GM06990 (cell line): ENCODE measurements at regions not wholly inside any gene's neighbourhood (a gene's known extent, or its start where the extent isn't known, plus 50 kb on each side); places are given as distances from the start of the nearest gene placed in this dataset.

Source experiments
- DNase-seq: peaks from one replicate; pipeline ENCODE4 v3.0.0-alpha.2; 2011; ENCODE audit not compliant: insufficient read length; ENCODE audit errors: extremely low read depth
- H3K27me3 ChIP-seq: replicated peaks from 2 replicates; pipeline ENCODE4 v1.6.0; 2011; ENCODE audit warnings: low read length; ENCODE audit not compliant: control insufficient read depth, insufficient read depth
- H3K36me3 ChIP-seq: 2 replicates; pipeline ENCODE4 v1.5.1; 2011; ENCODE audit warnings: low read length; ENCODE audit not compliant: control insufficient read depth, insufficient read depth
- H3K4me3 ChIP-seq: replicated peaks from 2 replicates; pipeline ENCODE4 v1.5.1; 2011; ENCODE audit warnings: low read depth, mild to moderate bottlenecking, control low read depth, low read length
- CTCF ChIP-seq: IDR thresholded peaks from 2 replicates; pipeline ENCODE4 v1.5.1; 2011; ENCODE audit warnings: low read length, control low read depth, mild to moderate bottlenecking, inconsistent platforms; ENCODE audit not compliant: insufficient read depth, poor library complexity, severe bottlenecking

- H3K36me3 ChIP-seq = no peaks in the 10 kb centered on the region
- DNase-seq = no peak
- no peaks in the 10 kb centered on the region for H3K27me3 ChIP-seq
- H3K4me3 ChIP-seq = no peak overlapping the region
- TF ChIP-seq CTCF = no peak
Measured at GRCh38 chr16:51939378-51939871, 607.5 kb downstream of the TOX3 start.

- DNase-seq = no peak
- Histone ChIP-seq H3K36me3 (no peaks in the 10 kb centered on the region), H3K27me3 (no peaks in the 10 kb centered on the region), H3K4me3 (no peak overlapping the region)
- no peak for TF ChIP-seq CTCF
Measured at GRCh38 chr16:51938861-51939260, 608.1 kb downstream of the TOX3 start.

GRCh38 chr16:51937771-51938170 is 609.2 kb downstream of the TOX3 start:
- no peaks in the 10 kb centered on the region for H3K27me3 ChIP-seq
- H3K4me3 ChIP-seq = no peak overlapping the region
- no peak for TF ChIP-seq CTCF
- H3K36me3 ChIP-seq = no peaks in the 10 kb centered on the region
- no peak for DNase-seq

- no peaks in the 10 kb centered on the region for H3K27me3 ChIP-seq
- TF ChIP-seq CTCF = no peak
- no peaks in the 10 kb centered on the region for H3K36me3 ChIP-seq
- DNase-seq = no peak
- H3K4me3 ChIP-seq = no peak overlapping the region
Measured at GRCh38 chr16:51936846-51937245, 610.1 kb downstream of the TOX3 start.

- Histone ChIP-seq H3K27me3 (no peaks in the 10 kb centered on the region), H3K36me3 (no peaks in the 10 kb centered on the region), H3K4me3 (no peak overlapping the region)
- TF ChIP-seq CTCF = no peak
- no peak for DNase-seq
Measured at GRCh38 chr16:51932317-51932716, 614.6 kb downstream of the TOX3 start.

- no peaks in the 10 kb centered on the region for H3K27me3 ChIP-seq
- TF ChIP-seq CTCF = no peak
- DNase-seq = no peak
- H3K36me3 ChIP-seq = no peaks in the 10 kb centered on the region
- H3K4me3 ChIP-seq = no peak overlapping the region
Measured at GRCh38 chr16:51931653-51932052, 615.3 kb downstream of the TOX3 start.
